ENCODE measurements at regions not wholly inside any gene's neighbourhood (a gene's known extent, or its start where the extent isn't known, plus 50 kb on each side); places are given as distances from the start of the nearest gene placed in this dataset.

DNA sequence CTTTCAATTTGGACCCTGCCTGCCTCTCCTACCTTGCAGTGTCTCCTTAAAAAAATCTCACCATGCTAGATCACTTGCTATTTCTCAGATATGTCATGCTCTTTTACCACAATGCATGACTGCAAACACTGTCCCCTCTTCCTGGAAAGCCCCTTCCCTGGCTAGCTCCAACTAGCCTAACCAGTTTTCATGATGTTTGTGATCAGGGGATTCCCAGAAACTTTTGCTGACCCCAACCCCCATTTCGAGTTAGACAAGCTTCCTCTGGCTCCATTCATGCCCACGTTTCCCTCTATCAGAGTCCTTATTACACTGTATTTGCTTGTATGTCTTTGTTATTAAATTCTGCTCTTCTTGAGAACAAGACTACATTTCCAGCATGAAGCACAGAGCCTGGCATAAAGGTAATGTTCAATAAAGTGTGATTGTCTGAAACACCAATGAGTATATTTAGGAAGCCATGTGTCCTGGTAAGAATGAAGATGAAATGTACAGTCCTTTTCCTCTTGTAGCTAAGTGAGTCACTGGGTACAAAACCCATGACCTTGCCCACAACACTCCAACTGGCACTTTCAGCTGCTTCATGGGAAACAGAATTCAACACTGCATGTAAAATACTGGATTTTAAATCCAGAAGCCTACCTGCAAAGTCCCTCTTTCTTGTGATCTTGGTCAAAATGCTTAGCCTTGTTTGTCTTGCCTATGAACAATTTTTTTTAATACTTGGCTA lies 62.0 kb upstream of the ATL2 start (continued):
- TF ChIP-seq KLF5 (IDR thresholded peaks at IDR 0.05; ENCODE audit: partially characterized antibody) (peak; percentile 14), POLR2AphosphoS5 (IDR thresholded peaks at IDR 0.05; ENCODE audit: low read length) (peak; percentile 55; the same call in 1 of the 2 replicates), NFIC (IDR thresholded peaks at IDR 0.05; ENCODE audit: low read depth, low read length) (peak; percentile 86; the same call in 1 of the 2 replicates), CBFB (IDR thresholded peaks at IDR 0.05; ENCODE audit: low read depth) (peak; percentile 34; the same call in 1 of the 2 replicates), CHD2 (IDR thresholded peaks at IDR 0.05; ENCODE audit: borderline replicate concordance, low read depth, low read length) (peak; percentile 67; the same call in 1 of the 2 replicates), TAF1 (IDR thresholded peaks at IDR 0.05; ENCODE audit: borderline replicate concordance, low read depth, low read length) (peak; percentile 54), PML (IDR thresholded peaks at IDR 0.05; ENCODE audit: low read length) (peak; percentile 50; the same call in 1 of the 2 replicates), JUNB (IDR thresholded peaks at IDR 0.05) (peak; percentile 24; the same call in 1 of the 2 replicates), MEF2B (IDR thresholded peaks at IDR 0.05; ENCODE audit: partially characterized antibody, poor library complexity, severe bottlenecking) (peak; percentile 39), HDGF (IDR thresholded peaks at IDR 0.05) (no peak), RCOR1 (conservative IDR thresholded peaks at IDR 0.05; ENCODE audit: low read depth, low read length) (no peak), BCL11A (IDR thresholded peaks at IDR 0.05; ENCODE audit: low read depth, low read length) (peak; percentile 66; the same call in 1 of the 2 replicates), DPF2 (IDR thresholded peaks at IDR 0.05) (0 out of 2 replicates have a peak, but pooled peaks have one; percentile 67), RUNX3 (IDR thresholded peaks at IDR 0.05; ENCODE audit: low read length) (peak; percentile 93), IKZF2 (IDR thresholded peaks at IDR 0.05) (peak in 1 of 2 experiments; percentile 72; a peak in 3 of 4 replicates), POU2F2 (IDR thresholded peaks at IDR 0.05; ENCODE audit: borderline replicate concordance, low read depth, low read length) (peak; percentile 48; the same call in 1 of the 3 replicates)
- TF ChIP-seq, protein P1, sequence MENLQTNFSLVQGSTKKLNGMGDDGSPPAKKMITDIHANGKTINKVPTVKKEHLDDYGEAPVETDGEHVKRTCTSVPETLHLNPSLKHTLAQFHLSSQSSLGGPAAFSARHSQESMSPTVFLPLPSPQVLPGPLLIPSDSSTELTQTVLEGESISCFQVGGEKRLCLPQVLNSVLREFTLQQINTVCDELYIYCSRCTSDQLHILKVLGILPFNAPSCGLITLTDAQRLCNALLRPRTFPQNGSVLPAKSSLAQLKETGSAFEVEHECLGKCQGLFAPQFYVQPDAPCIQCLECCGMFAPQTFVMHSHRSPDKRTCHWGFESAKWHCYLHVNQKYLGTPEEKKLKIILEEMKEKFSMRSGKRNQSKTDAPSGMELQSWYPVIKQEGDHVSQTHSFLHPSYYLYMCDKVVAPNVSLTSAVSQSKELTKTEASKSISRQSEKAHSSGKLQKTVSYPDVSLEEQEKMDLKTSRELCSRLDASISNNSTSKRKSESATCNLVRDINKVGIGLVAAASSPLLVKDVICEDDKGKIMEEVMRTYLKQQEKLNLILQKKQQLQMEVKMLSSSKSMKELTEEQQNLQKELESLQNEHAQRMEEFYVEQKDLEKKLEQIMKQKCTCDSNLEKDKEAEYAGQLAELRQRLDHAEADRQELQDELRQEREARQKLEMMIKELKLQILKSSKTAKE (IDR thresholded peaks at IDR 0.05; ENCODE audit: low read depth, poor library complexity, severe bottlenecking) = peak; percentile 57
